Nephron progenitor cell (in vitro differentiated cells): ENCODE measurements at regions not wholly inside any gene's neighbourhood (a gene's known extent, or its start where the extent isn't known, plus 50 kb on each side); places are given as distances from the start of the nearest gene placed in this dataset.

Source experiments
- DNase-seq: peaks from one replicate; pipeline ENCODE4 v3.0.0; 2021
- H3K27ac Mint-ChIP-seq: 2 replicates; pipeline ENCODE4 v1.8.0; 2021; ENCODE audit warnings: mild to moderate bottlenecking, moderate library complexity, mixed read lengths
- H3K27me3 Mint-ChIP-seq: 2 replicates; pipeline ENCODE4 v1.8.0; 2021; ENCODE audit warnings: mild to moderate bottlenecking, low read depth, mixed read lengths; ENCODE audit not compliant: poor library complexity
- H3K36me3 Mint-ChIP-seq: 2 replicates; pipeline ENCODE4 v1.8.0; 2021; ENCODE audit warnings: low read depth, mixed read lengths
- H3K4me1 Mint-ChIP-seq: 2 replicates; pipeline ENCODE4 v1.8.0; 2021; ENCODE audit warnings: mixed read lengths
- H3K4me3 Mint-ChIP-seq: 2 replicates; pipeline ENCODE4 v1.8.0; 2021; ENCODE audit warnings: mild to moderate bottlenecking, moderate library complexity, mixed read lengths
- H3K9me3 Mint-ChIP-seq: 2 replicates; pipeline ENCODE4 v1.8.0; 2021; ENCODE audit warnings: mild to moderate bottlenecking, moderate library complexity, mixed read lengths
- CTCF ChIP-seq: fragments of 200-600 bp; sonication (generic); IDR thresholded peaks from 2 replicates; pipeline ENCODE4 v1.5.0; 2021; ENCODE audit warnings: antibody characterized with exemption

GRCh38 chr6:105765239-105765638 is 320.9 kb upstream of the PRDM1 start:
- TF ChIP-seq CTCF: no peak
- Mint-ChIP-seq H3K4me3 (no peak overlapping the region), H3K9me3 (no peaks in the 10 kb centered on the region), H3K27me3 (no peaks in the 10 kb centered on the region), H3K4me1 (peaks cover 5% of the 10 kb centered on the region), H3K27ac (no peak overlapping the region), H3K36me3 (no peaks in the 10 kb centered on the region)
- DNase-seq: no peak

GRCh38 chr6:105764315-105764714 is 321.8 kb upstream of the PRDM1 start:
- Mint-ChIP-seq H3K4me1 (peaks cover 10% of the 10 kb centered on the region), H3K36me3 (no peaks in the 10 kb centered on the region), H3K4me3 (no peak overlapping the region), H3K27me3 (no peaks in the 10 kb centered on the region), H3K27ac (no peak overlapping the region), H3K9me3 (no peaks in the 10 kb centered on the region)
- no peak for DNase-seq
- no peak for TF ChIP-seq CTCF

GRCh38 chr6:105763866-105764265 is 322.3 kb upstream of the PRDM1 start:
- Mint-ChIP-seq H3K36me3 (no peaks in the 10 kb centered on the region), H3K27ac (no peak overlapping the region), H3K27me3 (no peaks in the 10 kb centered on the region), H3K4me1 (peaks cover 10% of the 10 kb centered on the region), H3K9me3 (no peaks in the 10 kb centered on the region), H3K4me3 (no peak overlapping the region)
- no peak for TF ChIP-seq CTCF
- DNase-seq: no peak

- TF ChIP-seq CTCF: no peak
- peaks cover 10% of the 10 kb centered on the region for H3K4me1 Mint-ChIP-seq
- H3K36me3 Mint-ChIP-seq: no peaks in the 10 kb centered on the region
- H3K27ac Mint-ChIP-seq: no peak overlapping the region
- H3K27me3 Mint-ChIP-seq: peaks cover 3% of the 10 kb centered on the region
- no peak for DNase-seq
- peaks cover 3% of the 10 kb centered on the region for H3K9me3 Mint-ChIP-seq
- H3K4me3 Mint-ChIP-seq: no peak overlapping the region
Measured at GRCh38 chr6:105760746-105761145, 325.4 kb upstream of the PRDM1 start.

GRCh38 chr6:105759946-105760345 is 326.2 kb upstream of the PRDM1 start:
- H3K36me3 Mint-ChIP-seq: no peaks in the 10 kb centered on the region

More at GRCh38 chr6:105759946-105760345, 326.2 kb upstream of the PRDM1 start:
- no peak for DNase-seq
- Mint-ChIP-seq H3K4me1 (peaks cover 10% of the 10 kb centered on the region), H3K27ac (no peak overlapping the region), H3K27me3 (peaks cover 5% of the 10 kb centered on the region), H3K4me3 (no peak overlapping the region), H3K9me3 (peaks cover 7% of the 10 kb centered on the region)
- no peak for TF ChIP-seq CTCF
